Mammary epithelial cell (primary cell): ENCODE measurements at regions not wholly inside any gene's neighbourhood (a gene's known extent, or its start where the extent isn't known, plus 50 kb on each side); places are given as distances from the start of the nearest gene placed in this dataset.

Experiments used
- EZH2 ChIP-seq: IDR thresholded peaks from 2 replicates; pipeline ENCODE4 v1.6.1; 2012; ENCODE audit warnings: low read length, inconsistent platforms, borderline replicate concordance
- TF ChIP-seq, protein P1 (sequence below), 2 donors: IDR thresholded peaks in 1 of 2; conservative IDR thresholded peaks in 1 of 2; 2 replicates each; pipeline ENCODE4 v1.5.1; 2011 to 2012; ENCODE audit warnings: inconsistent platforms in 2 of 2, low read length in 2 of 2, mild to moderate bottlenecking in 2 of 2, control low read depth in 1 of 2, low read depth in 1 of 2; ENCODE audit not compliant: insufficient read depth in 1 of 2; ENCODE audit errors: extremely low read depth in 1 of 2

DNA sequence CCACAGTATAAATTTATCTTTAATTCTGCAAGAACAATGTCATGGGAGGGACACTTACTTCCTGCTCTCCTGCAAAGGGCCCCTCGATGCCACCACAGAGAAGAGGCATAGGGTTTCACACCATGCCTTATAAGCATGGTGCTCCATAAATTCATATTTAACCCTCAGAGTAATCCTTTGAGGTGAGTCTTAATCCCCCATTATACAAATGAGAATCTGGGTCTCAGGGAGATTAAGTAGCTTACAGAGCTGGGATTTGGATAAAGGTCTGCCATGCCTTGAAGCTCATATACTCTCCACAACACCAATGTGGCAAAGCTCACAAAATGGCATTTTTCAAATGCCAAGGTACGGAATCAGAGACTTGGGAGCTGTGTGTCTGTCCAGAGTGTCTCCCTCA, 268.5 kb upstream of the CCL2 start:
- TF ChIP-seq, protein P1, sequence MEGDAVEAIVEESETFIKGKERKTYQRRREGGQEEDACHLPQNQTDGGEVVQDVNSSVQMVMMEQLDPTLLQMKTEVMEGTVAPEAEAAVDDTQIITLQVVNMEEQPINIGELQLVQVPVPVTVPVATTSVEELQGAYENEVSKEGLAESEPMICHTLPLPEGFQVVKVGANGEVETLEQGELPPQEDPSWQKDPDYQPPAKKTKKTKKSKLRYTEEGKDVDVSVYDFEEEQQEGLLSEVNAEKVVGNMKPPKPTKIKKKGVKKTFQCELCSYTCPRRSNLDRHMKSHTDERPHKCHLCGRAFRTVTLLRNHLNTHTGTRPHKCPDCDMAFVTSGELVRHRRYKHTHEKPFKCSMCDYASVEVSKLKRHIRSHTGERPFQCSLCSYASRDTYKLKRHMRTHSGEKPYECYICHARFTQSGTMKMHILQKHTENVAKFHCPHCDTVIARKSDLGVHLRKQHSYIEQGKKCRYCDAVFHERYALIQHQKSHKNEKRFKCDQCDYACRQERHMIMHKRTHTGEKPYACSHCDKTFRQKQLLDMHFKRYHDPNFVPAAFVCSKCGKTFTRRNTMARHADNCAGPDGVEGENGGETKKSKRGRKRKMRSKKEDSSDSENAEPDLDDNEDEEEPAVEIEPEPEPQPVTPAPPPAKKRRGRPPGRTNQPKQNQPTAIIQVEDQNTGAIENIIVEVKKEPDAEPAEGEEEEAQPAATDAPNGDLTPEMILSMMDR (conservative IDR thresholded peaks at IDR 0.05 in 1 of 2, IDR thresholded peaks at IDR 0.05 in 1 of 2; ENCODE audit: extremely low read depth in 1 of 2, insufficient read depth in 1 of 2, low read depth in 1 of 2, low read length in 2 of 2): no peak
- no peak for TF ChIP-seq EZH2
